Ishikawa (cell line): ENCODE measurements at regions not wholly inside any gene's neighbourhood (a gene's known extent, or its start where the extent isn't known, plus 50 kb on each side); places are given as distances from the start of the nearest gene placed in this dataset.

ENCODE experiments used
- CEBPB ChIP-seq: IDR thresholded peaks from 2 replicates; pipeline ENCODE4 v1.6.1; 2012
- CREB1 ChIP-seq: IDR thresholded peaks from 2 replicates; pipeline ENCODE4 v1.6.1; 2012; ENCODE audit warnings: low read depth
- EGR1 ChIP-seq: IDR thresholded peaks from 2 replicates; pipeline ENCODE4 v1.6.1; 2012
- EP300 ChIP-seq: IDR thresholded peaks from 2 replicates; pipeline ENCODE4 v1.6.1; 2012; ENCODE audit warnings: borderline replicate concordance
- FOXM1 ChIP-seq: IDR thresholded peaks from 2 replicates; pipeline ENCODE4 v1.6.1; 2012; ENCODE audit warnings: low read depth, borderline replicate concordance
- MAX ChIP-seq: IDR thresholded peaks from 2 replicates; pipeline ENCODE4 v1.6.1; 2012
- NFIC ChIP-seq: IDR thresholded peaks from 2 replicates; pipeline ENCODE4 v1.6.1; 2012
- RAD21 ChIP-seq: IDR thresholded peaks from 2 replicates; pipeline ENCODE4 v1.6.1; 2012; ENCODE audit warnings: low read depth
- REST ChIP-seq: IDR thresholded peaks from 2 replicates; pipeline ENCODE4 v1.6.1; 2012; ENCODE audit warnings: low read depth, mild to moderate bottlenecking
- TAF1 ChIP-seq: IDR thresholded peaks from 2 replicates; pipeline ENCODE4 v1.6.1; 2012; ENCODE audit warnings: low read depth, mild to moderate bottlenecking
- TCF12 ChIP-seq: IDR thresholded peaks from 2 replicates; pipeline ENCODE4 v1.6.1; 2012; ENCODE audit warnings: low read depth
- TEAD4 ChIP-seq: IDR thresholded peaks from 2 replicates; pipeline ENCODE4 v1.6.1; 2012
- YY1 ChIP-seq: IDR thresholded peaks from 2 replicates; pipeline ENCODE4 v1.6.1; 2012; ENCODE audit warnings: low read depth
- ZBTB7A ChIP-seq: IDR thresholded peaks from 2 replicates; pipeline ENCODE4 v1.6.1; 2012; ENCODE audit warnings: low read depth
- TF ChIP-seq, protein P1 (sequence below): IDR thresholded peaks from 2 replicates; pipeline ENCODE4 v1.6.1; 2012

GRCh38 chr12:60112763-60113162 lies 516.9 kb downstream of the SLC16A7 start:
- TF ChIP-seq NFIC (no peak), CREB1 (no peak), EGR1 (no peak), YY1 (no peak), MAX (no peak), TEAD4 (no peak), EP300 (no peak), TCF12 (no peak)

- no peak for TF ChIP-seq TAF1
- TF ChIP-seq, protein P1, sequence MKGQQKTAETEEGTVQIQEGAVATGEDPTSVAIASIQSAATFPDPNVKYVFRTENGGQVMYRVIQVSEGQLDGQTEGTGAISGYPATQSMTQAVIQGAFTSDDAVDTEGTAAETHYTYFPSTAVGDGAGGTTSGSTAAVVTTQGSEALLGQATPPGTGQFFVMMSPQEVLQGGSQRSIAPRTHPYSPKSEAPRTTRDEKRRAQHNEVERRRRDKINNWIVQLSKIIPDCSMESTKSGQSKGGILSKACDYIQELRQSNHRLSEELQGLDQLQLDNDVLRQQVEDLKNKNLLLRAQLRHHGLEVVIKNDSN, result no peak
These were observed 518.3 kb downstream of the SLC16A7 start for GRCh38 chr12:60114169-60114568.

GRCh38 chr12:60119327-60119726 lies 523.5 kb downstream of the SLC16A7 start:
- TF ChIP-seq, protein P1, result no peak
- TF ChIP-seq MAX (no peak), FOXM1 (no peak), TAF1 (no peak), NFIC (no peak), YY1 (no peak), REST (no peak), ZBTB7A (no peak), TCF12 (no peak), CEBPB (no peak), RAD21 (no peak), TEAD4 (no peak), CREB1 (no peak), EP300 (no peak), EGR1 (no peak)

DNA sequence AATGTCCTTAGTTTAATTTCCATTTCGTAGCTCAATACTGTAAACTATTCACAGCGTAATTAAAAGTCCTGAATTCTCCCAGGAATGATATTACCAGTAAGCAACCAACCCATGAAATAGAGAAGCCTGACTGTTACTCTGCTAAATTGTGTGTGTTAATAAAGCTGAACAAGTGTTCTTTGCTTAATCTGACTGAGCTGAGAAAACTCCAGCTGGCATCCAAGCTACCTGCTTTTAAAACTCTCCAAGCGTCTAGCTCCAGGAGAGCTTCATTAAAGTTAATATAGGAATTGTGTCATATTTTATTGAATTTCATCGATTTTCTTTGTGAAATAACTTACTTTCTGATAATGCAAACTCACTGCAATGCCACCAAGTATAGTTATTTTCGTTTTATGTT lies 524.4 kb downstream of the SLC16A7 start:
- TF ChIP-seq YY1, result no peak
- TF ChIP-seq, protein P1, result no peak
- no peak for TF ChIP-seq ZBTB7A
- TF ChIP-seq RAD21, result no peak
- TF ChIP-seq REST, result no peak
- no peak for TF ChIP-seq CREB1
- no peak for TF ChIP-seq EP300
- TF ChIP-seq TEAD4, result no peak
- TF ChIP-seq MAX, result no peak
- TF ChIP-seq TCF12, result no peak
- TF ChIP-seq EGR1, result no peak
- no peak for TF ChIP-seq CEBPB
- no peak for TF ChIP-seq TAF1
- no peak for TF ChIP-seq FOXM1
- TF ChIP-seq NFIC, result no peak

- TF ChIP-seq YY1 (no peak), MAX (no peak), NFIC (no peak), FOXM1 (no peak), EGR1 (no peak), CEBPB (no peak), TAF1 (no peak), TEAD4 (no peak), CREB1 (no peak), REST (no peak), RAD21 (no peak)
- TF ChIP-seq, protein P1, result no peak
These were observed 527.7 kb downstream of the SLC16A7 start for GRCh38 chr12:60123557-60123956.
